HFF-Myc (cell line): ENCODE measurements at regions not wholly inside any gene's neighbourhood (a gene's known extent, or its start where the extent isn't known, plus 50 kb on each side); places are given as distances from the start of the nearest gene placed in this dataset.
"Not testable (repeated sequence)": the region's sequence is repeated elsewhere in the genome, so short reads cannot be mapped to it uniquely, and the experiment has no call there.

Experiments
- DNase-seq: peaks from one replicate; pipeline ENCODE4 v3.0.0-alpha.2; 2011; ENCODE audit warnings: low read depth; ENCODE audit errors: extremely low read depth
- H3K4me3 ChIP-seq: replicated peaks from 2 replicates; pipeline ENCODE4 v1.5.1; 2011; ENCODE audit warnings: low read depth, mild to moderate bottlenecking, control low read depth, low read length
- TF ChIP-seq, protein P1 (sequence below): IDR thresholded peaks from 2 replicates; pipeline ENCODE4 v1.5.1; 2012; ENCODE audit warnings: mild to moderate bottlenecking, low read depth, low read length, control low read depth; ENCODE audit errors: missing control alignments

DNA sequence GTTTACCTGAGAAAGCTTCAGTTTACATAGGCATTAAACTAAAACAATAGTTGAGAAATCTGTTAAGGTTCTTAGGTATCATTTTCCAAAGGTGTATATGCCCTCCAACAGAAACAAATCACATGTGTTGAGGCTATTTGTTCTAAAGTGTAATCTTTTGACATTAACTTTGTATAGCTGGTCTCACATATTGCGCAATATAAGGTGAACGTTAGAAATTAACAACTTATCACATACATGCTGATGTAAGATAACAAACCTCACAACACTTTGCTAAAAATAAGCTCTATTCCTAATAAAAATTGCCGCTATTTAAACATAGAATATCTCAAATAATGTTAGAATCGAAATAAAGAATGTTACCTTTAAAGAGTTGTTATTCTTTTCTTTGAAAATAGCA, 340.6 kb downstream of the SRGAP2C start:
- TF ChIP-seq, protein P1, sequence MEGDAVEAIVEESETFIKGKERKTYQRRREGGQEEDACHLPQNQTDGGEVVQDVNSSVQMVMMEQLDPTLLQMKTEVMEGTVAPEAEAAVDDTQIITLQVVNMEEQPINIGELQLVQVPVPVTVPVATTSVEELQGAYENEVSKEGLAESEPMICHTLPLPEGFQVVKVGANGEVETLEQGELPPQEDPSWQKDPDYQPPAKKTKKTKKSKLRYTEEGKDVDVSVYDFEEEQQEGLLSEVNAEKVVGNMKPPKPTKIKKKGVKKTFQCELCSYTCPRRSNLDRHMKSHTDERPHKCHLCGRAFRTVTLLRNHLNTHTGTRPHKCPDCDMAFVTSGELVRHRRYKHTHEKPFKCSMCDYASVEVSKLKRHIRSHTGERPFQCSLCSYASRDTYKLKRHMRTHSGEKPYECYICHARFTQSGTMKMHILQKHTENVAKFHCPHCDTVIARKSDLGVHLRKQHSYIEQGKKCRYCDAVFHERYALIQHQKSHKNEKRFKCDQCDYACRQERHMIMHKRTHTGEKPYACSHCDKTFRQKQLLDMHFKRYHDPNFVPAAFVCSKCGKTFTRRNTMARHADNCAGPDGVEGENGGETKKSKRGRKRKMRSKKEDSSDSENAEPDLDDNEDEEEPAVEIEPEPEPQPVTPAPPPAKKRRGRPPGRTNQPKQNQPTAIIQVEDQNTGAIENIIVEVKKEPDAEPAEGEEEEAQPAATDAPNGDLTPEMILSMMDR: no peak
- DNase-seq: no peak

DNA sequence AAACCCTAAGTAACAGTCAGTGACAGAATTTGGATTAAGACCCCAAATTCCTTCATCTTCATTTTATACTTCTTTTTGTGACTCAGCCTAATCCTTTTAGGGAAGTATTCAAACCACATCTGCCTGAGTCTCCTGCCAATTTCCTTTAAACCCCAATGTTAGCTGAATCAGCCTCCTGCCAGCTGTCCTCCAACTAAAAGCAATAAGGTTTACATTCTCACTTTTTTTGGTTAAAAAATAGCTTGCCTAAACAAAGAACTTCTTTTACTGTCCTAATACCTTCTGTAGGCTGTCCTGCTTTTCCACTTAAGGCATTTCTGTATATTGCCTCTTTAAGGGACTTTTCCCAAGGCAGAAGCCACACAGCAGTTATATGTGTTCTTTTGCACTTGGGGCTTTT, 344.2 kb downstream of the SRGAP2C start:
- not testable (repeated sequence) for DNase-seq, H3K4me3 ChIP-seq

More for the DNA sequence above, 340.6 kb downstream of the SRGAP2C start:
- H3K4me3 ChIP-seq: no peak overlapping the region

DNA sequence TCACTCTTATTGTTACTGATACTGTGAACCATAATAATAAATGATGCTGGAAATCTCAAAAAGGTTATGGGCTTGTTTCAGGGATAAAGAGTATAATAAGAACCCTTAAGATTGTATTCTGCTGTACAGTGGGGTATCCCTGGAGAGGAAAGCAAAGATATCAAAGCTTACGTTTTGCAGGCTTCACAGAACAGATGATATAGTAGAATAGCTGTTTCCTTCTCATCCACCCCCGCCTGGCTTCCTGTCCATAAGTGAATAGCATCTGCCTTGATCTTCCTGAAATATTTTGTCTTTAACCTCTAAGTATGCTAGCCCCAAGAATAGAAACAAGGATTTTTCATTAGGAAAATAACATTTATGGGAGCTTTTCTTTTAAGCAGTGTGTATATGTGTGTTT, 345.3 kb downstream of the SRGAP2C start:
- not testable (repeated sequence) for H3K4me3 ChIP-seq, DNase-seq

DNA sequence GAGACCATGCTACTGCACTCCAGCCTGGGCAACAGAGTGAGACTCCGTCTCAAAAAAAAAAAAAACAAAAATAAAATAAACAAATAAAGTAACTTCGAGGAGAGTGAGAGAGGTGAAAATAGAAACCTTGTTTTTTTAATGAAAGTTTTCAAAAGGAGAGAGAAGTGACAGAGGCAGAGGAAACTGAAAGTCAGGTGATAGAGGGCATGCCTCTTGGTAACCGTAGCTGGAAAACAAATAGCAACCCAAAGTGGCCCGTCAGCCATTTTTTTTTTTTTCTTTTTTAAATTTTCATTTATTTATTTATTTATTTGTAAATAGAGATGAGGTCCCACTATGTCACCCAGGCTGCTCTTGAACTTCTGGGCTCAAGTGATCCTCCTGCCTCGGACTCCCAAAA, 347.0 kb downstream of the SRGAP2C start:
- DNase-seq, H3K4me3 ChIP-seq: not testable (repeated sequence)

DNA sequence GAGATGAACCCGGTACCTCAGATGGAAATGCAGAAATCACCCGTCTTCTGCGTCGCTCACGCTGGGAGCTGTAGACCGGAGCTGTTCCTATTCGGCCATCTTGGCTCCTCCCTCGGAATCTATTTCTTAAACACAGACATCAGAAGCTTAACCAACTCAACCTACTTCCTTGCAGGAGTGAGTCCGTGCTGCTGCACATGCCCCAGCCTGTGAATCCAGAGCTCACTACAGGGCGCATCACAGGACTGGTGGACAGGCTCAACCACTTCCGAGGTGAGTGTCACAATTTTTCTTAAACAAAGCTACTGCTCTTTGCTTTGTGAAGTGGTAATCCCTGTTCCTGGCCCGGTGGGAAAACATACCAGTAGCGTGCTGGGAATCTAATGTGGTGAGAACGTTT, 353.4 kb downstream of the SRGAP2C start:
- DNase-seq, H3K4me3 ChIP-seq: not testable (repeated sequence)

DNA sequence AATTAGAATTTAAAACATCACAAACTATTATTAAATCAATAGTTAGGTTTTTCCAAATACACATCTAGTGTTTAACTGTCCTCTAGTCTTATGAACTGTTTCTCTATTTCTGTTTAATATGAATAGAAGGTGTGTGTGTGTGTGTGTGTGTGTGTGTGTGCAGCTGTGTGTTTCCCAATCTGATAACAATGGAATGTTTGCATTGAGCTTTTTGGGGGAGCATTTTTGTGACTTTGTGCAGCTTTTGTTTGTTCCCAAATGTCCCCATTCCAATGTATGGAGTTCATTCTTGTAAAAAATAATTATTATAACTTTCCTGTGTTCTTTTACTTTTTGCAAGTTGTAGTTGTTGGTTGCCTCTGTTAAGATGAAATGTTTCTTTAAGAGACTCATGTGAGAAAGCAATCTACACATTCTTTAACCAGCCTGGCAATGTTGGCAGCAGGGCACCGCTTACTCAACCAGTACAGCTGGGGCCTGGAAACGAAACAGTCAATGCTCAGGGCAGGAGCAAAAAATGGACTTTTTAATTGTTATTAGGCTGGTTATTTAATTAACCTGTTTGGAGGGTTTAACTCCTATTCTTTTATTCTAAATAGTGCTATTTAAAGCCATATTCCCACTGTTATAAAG, 354.3 kb downstream of the SRGAP2C start:
- TF ChIP-seq, protein P1: no peak
- DNase-seq: no peak
- H3K4me3 ChIP-seq: no peak overlapping the region

DNA sequence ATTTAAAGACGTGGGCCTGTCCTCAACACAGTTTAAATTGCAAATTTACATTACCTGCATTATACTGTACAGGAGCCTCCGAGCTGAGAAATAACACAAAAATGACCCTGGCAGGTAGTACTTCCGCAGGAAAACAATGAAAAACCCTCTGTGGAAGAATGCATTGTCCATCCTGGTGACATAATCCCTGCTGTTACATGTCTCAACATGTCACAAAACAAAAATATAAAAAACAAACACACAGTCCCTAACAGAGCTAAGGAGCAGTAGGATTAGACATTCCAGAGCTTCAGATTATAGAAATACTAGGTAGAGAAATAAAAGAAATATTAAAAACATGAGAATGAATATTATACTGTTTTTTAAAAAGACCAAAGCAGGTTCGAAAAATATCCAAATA, 359.2 kb downstream of the SRGAP2C start:
- H3K4me3 ChIP-seq, DNase-seq: not testable (repeated sequence)

DNA sequence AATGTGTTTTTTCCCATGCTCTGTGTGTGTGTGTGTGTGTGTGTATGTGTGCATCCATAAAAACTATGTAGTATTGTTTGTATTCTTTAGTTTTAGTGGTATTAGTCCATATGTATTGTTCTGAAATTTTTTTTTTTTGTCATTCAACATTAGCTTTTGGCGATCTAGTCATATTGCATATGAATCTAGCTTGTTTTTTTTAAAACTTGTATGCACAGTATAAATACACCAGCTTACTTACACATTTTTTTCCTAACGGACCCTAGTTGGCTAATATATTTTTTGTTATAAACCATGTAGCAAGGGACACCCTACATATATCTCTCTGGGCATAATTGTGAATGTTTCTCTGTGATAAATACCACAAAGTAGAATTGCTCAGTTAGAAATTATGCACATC, 359.7 kb downstream of the SRGAP2C start:
- TF ChIP-seq, protein P1: no peak
- no peak for DNase-seq

DNA sequence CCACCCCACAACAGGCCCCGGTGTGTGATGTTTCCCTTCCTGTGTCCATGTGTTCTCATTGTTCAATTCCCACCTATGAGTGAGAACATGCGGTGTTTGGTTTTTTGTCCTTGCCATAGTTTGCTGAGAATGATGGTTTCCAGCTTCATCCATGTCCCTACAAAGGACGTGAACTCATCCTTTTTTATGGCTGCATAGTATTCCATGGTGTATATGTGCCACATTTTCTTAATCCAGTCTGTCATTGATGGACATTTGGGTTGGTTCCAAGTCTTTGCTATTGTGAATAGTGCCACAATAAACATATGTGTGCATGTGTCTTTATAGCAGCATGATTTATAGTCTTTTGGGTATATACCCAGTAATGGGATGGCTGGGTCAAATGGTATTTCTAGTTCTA, 361.1 kb downstream of the SRGAP2C start:
- not testable (repeated sequence) for DNase-seq, H3K4me3 ChIP-seq

More for the DNA sequence above, 359.7 kb downstream of the SRGAP2C start:
- no peak overlapping the region for H3K4me3 ChIP-seq

DNA sequence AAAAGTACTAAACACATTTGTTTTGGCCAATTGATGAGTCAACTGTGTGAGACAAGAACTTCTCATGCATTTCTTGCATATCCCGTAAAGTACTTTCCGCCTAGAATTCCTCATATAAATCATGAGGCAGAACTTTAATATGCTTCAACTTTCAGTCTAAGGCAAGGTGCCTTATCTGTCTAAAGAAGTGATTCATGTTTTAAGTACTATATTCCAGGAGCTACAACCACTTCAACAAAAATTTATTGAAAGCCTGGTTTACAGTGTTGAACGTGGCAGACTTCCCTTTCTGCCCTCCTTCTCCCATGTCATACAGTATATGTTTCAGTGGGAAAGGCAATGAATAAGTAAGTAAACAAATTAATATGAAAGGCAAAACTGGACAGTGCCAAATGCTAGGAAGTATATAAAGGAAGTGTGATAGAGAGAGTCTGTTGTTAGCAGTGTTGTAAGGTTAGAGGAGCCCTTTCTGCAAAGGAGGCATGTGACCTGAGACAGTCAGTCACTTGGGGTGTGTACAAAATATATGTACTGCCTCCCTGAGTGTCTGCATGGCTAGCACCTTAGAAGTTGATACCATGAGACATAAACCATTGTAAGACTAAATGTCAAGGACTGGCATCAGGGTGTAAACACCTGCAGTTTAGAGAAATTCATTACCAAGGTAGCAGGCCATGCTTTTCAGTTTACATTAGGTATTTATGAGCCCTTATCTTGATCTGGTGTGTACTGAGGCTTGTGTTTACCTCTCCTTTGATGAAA, 362.2 kb downstream of the SRGAP2C start:
- H3K4me3 ChIP-seq: no peak overlapping the region
- no peak for DNase-seq
- TF ChIP-seq, protein P1: no peak

DNA sequence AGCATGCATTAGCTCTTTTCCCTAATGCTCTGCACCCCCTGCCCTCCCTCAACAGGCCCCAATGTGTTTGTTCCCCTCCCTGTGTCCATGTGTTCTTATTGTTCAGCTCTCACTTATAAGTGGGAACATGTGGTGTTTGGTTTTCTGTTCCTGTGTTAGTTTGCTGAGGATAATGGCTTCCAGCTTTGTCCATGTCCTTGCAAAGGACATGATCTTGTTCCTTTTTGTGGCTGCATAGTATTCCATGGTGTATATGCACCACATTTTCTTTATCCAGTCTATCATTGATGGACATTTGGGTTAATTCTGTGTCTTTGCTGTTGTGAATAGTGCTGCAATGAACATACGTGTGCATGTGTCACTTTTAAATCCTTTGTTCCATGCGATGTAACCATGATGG, 363.0 kb downstream of the SRGAP2C start:
- DNase-seq, H3K4me3 ChIP-seq: not testable (repeated sequence)

DNA sequence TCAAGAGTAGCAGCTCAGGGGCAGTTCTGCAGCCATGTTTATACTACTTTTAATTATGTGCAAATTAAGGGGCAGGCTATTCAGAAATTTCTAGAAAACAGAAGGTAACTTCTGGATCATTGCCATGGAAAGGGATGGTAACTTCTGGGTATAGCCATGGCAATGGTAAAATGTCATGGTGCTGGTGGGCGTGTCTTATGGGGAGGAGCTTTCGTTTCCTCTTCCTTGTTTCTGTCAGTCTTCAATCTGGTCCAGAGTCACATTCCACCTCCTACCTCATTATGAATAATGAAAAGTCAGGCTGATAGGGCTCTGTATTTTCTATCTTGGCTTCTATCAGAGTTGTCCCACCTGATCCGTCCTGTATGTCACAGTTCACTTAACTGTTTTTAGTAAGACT, 366.0 kb downstream of the SRGAP2C start:
- not testable (repeated sequence) for DNase-seq, H3K4me3 ChIP-seq

DNA sequence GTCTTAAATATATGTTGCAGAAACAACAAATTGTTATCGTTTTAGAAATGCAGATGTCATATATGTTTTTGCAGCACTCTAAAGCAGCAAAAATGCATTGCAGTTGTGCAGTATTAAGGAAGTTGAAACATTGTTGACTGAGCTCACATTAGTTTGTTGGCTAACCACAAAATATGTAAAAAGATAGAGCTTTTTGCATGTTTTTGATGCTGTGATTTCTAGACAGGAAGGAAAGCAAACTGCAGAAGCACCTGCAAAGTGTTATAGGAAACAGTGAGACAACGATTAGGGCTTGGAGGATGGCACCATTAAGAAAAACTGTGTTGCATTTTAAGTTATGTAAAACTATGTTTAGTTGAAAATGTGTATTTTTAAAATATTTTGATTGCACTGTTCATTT, 366.7 kb downstream of the SRGAP2C start:
- not testable (repeated sequence) for DNase-seq, H3K4me3 ChIP-seq

DNA sequence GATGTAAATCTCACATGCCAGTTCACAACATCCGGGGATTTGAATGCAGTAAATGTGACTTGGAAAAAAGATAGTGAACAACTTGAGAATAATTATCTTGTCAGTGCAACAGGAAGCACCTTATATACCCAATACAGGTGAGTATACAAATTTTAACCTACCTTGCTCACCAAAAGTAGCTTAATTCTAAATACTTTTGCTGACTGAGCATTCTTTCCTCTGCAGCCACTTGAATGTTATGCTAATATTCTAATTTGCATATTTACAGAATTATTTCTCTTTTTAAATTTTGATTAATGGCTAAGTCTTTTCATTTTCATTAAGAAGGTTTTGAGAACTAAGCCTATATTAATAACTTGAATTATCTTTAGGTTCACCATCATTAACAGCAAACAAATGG, 371.8 kb downstream of the SRGAP2C start:
- DNase-seq: not testable (repeated sequence)

More for the DNA sequence above, 371.8 kb downstream of the SRGAP2C start:
- H3K4me3 ChIP-seq: not testable (repeated sequence)
